Breast epithelium (tissue), 4 donors: ENCODE measurements at regions not wholly inside any gene's neighbourhood (a gene's known extent, or its start where the extent isn't known, plus 50 kb on each side); places are given as distances from the start of the nearest gene placed in this dataset.

Experiments used
- DNase-seq, 2 donors: peaks; one replicate each; pipeline ENCODE4 v3.0.0-alpha.2; 2019; ENCODE audit warnings: low spot score in 2 of 2
- H3K27ac ChIP-seq, 2 donors: fragments of 200-600 bp; sonication (generic) in 1 of 2; one replicate each; pipeline ENCODE4 v1.5.1; 2016 to 2019; ENCODE audit warnings: mild to moderate bottlenecking in 1 of 2
- H3K27me3 ChIP-seq, 2 donors: fragments of 200-600 bp; sonication (generic) in 1 of 2; one replicate each; pipeline versions ENCODE4 v1.5.1 to v1.6.0; 2017 to 2019; ENCODE audit warnings: control low read depth in 1 of 2, mild to moderate bottlenecking in 1 of 2
- H3K36me3 ChIP-seq: fragments of 200-600 bp; one replicate; pipeline ENCODE4 v1.5.1; 2019
- H3K4me1 ChIP-seq, 2 donors: fragments of 200-600 bp; sonication (generic); one replicate each; pipeline ENCODE4 v1.5.1; 2016 to 2019; ENCODE audit warnings: control low read depth in 1 of 2
- H3K4me3 ChIP-seq, 3 donors: fragments of 200-600 bp; sonication (generic); 1 replicate in 2 of 3; 2 replicates in 1 of 3; pipeline ENCODE4 v1.5.1; 2016 to 2019; ENCODE audit warnings: mild to moderate bottlenecking in 3 of 3, moderate library complexity in 2 of 3
- H3K9me3 ChIP-seq, 2 donors: fragments of 200-600 bp; sonication (generic) in 1 of 2; one replicate each; pipeline ENCODE4 v1.5.1; 2016 to 2019; ENCODE audit warnings: control low read depth in 1 of 2
- CTCF ChIP-seq, 3 donors: fragments of 450-650 bp; IDR thresholded peaks; one replicate each; pipeline ENCODE4 v1.5.1; 2016 to 2017; ENCODE audit warnings: antibody characterized with exemption in 3 of 3, mild to moderate bottlenecking in 3 of 3, moderate library complexity in 3 of 3
- POLR2A ChIP-seq: fragments of 450-650 bp; IDR thresholded peaks from one replicate; pipeline ENCODE4 v1.6.1; 2016; ENCODE audit warnings: antibody characterized with exemption, mild to moderate bottlenecking, moderate library complexity
- POLR2AphosphoS5 ChIP-seq, 3 donors: sonication (generic); formaldehyde crosslinking; IDR thresholded peaks; one replicate each; pipeline ENCODE4 v1.6.1; 2017; ENCODE audit warnings: antibody characterized with exemption in 3 of 3
- intact Hi-C: fragments of 100-400 bp; cut with DNase I; formaldehyde crosslinking; loops from one replicate; pipeline ENCODE4 v1.15.1; 2023; ENCODE audit warnings: low total_unique reads

GRCh38 chr3:176075491-176075890 lies 1121.8 kb downstream of the TBL1XR1 start:
- no peaks in the 10 kb centered on the region for H3K4me1 ChIP-seq
- H3K4me3 ChIP-seq: no peak overlapping the region
- H3K27me3 ChIP-seq: no peaks in the 10 kb centered on the region
- DNase-seq: no peak
- H3K27ac ChIP-seq: no peak overlapping the region
- H3K36me3 ChIP-seq: no peaks in the 10 kb centered on the region
- H3K9me3 ChIP-seq: peaks cover 0 to 5% of the 10 kb centered on the region in 2 donors
- TF ChIP-seq POLR2A (no peak), POLR2AphosphoS5 (IDR thresholded peaks at IDR 0.05) (no peak), CTCF (IDR thresholded peaks at IDR 0.05) (no peak)
- intact Hi-C loops: no loop called here

- no peaks in the 10 kb centered on the region for H3K36me3 ChIP-seq
- no peak overlapping the region for H3K27ac ChIP-seq
- peaks cover 0 to 5% of the 10 kb centered on the region in 2 donors for H3K9me3 ChIP-seq
- H3K27me3 ChIP-seq: no peaks in the 10 kb centered on the region
- TF ChIP-seq CTCF (IDR thresholded peaks at IDR 0.05) (no peak), POLR2A (no peak), POLR2AphosphoS5 (IDR thresholded peaks at IDR 0.05) (no peak)
- intact Hi-C loops: no loop called here
- no peak overlapping the region for H3K4me3 ChIP-seq
- DNase-seq: no peak
- no peaks in the 10 kb centered on the region for H3K4me1 ChIP-seq
Observed at GRCh38 chr3:176075046-176075445, 1122.2 kb downstream of the TBL1XR1 start.

GRCh38 chr3:176074096-176074495 lies 1123.2 kb downstream of the TBL1XR1 start:
- Histone ChIP-seq H3K4me1 (no peaks in the 10 kb centered on the region), H3K4me3 (no peak overlapping the region), H3K9me3 (no peaks in the 10 kb centered on the region), H3K36me3 (no peaks in the 10 kb centered on the region), H3K27me3 (no peaks in the 10 kb centered on the region), H3K27ac (no peak overlapping the region)
- intact Hi-C loops: no loop called here
- DNase-seq: no peak
- TF ChIP-seq CTCF (IDR thresholded peaks at IDR 0.05) (no peak), POLR2AphosphoS5 (IDR thresholded peaks at IDR 0.05) (no peak), POLR2A (no peak)

- Histone ChIP-seq H3K4me1 (no peaks in the 10 kb centered on the region), H3K4me3 (no peak overlapping the region), H3K9me3 (no peaks in the 10 kb centered on the region), H3K27me3 (no peaks in the 10 kb centered on the region), H3K27ac (no peak overlapping the region), H3K36me3 (no peaks in the 10 kb centered on the region)
- intact Hi-C loops: no loop called here
- no peak for DNase-seq
- no peak for TF ChIP-seq POLR2AphosphoS5 (IDR thresholded peaks at IDR 0.05)
- TF ChIP-seq CTCF (IDR thresholded peaks at IDR 0.05): no peak
- TF ChIP-seq POLR2A: no peak
Observed at GRCh38 chr3:176071943-176072342, 1125.3 kb downstream of the TBL1XR1 start.

- Histone ChIP-seq H3K36me3 (no peaks in the 10 kb centered on the region), H3K4me3 (no peak overlapping the region), H3K27me3 (no peaks in the 10 kb centered on the region), H3K27ac (no peak overlapping the region), H3K4me1 (no peaks in the 10 kb centered on the region), H3K9me3 (no peaks in the 10 kb centered on the region)
- TF ChIP-seq CTCF (IDR thresholded peaks at IDR 0.05) (no peak), POLR2A (no peak), POLR2AphosphoS5 (IDR thresholded peaks at IDR 0.05) (no peak)
- no peak for DNase-seq
- intact Hi-C loops: no loop called here
Observed at GRCh38 chr3:176068750-176069149, 1128.5 kb downstream of the TBL1XR1 start.
